ENCODE measurements at regions not wholly inside any gene's neighbourhood (a gene's known extent, or its start where the extent isn't known, plus 50 kb on each side); places are given as distances from the start of the nearest gene placed in this dataset.

DNA sequence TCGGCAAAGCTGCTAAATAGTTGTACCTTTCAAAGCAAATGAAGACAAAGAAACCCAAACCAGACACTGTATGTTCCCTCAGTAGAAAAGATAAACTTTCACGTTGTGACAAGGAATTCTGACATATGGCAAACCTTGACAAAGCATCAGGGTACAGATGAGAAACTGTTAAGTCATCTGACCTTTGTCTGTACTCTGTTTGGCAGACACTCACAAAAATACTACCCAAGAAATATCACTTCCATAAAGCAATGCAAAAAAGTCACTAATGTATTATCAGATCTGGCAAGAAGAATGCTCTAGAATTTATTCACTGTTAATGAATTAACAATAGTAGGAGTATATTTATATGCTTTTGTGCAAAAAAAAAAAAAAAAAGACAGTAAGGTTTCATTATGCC lies 843.7 kb downstream of the DIAPH3 start:
- no peak for TF ChIP-seq GABPA (IDR thresholded peaks at IDR 0.05; ENCODE audit: low read depth)
- TF ChIP-seq, protein P1, sequence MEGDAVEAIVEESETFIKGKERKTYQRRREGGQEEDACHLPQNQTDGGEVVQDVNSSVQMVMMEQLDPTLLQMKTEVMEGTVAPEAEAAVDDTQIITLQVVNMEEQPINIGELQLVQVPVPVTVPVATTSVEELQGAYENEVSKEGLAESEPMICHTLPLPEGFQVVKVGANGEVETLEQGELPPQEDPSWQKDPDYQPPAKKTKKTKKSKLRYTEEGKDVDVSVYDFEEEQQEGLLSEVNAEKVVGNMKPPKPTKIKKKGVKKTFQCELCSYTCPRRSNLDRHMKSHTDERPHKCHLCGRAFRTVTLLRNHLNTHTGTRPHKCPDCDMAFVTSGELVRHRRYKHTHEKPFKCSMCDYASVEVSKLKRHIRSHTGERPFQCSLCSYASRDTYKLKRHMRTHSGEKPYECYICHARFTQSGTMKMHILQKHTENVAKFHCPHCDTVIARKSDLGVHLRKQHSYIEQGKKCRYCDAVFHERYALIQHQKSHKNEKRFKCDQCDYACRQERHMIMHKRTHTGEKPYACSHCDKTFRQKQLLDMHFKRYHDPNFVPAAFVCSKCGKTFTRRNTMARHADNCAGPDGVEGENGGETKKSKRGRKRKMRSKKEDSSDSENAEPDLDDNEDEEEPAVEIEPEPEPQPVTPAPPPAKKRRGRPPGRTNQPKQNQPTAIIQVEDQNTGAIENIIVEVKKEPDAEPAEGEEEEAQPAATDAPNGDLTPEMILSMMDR (IDR thresholded peaks at IDR 0.05; ENCODE audit: insufficient read depth, low read length) = no peak

All from HL-60 (cell line).